Stimulated activated effector memory CD8-positive, alpha-beta T cell treated with anti-CD3 and anti-CD28 coated beads, Interleukin-12 subunit alpha, Interleukin-12 subunit beta, amount 100 ng/mL, for 72 hours (primary cell): ENCODE measurements at regions not wholly inside any gene's neighbourhood (a gene's known extent, or its start where the extent isn't known, plus 50 kb on each side); places are given as distances from the start of the nearest gene placed in this dataset.
A peak's percentile ranks its signal among the peaks of the same experiment; 100 is the strongest.

Experiments
- ATAC-seq: fragments of 150-1000 bp; cut with Tn5 transposase; 2 replicates; pipeline ENCODE4 v1.10.0; 2021
- DNase-seq, 2 donors: peaks; one replicate each; pipeline ENCODE4 v3.0.0; 2021 to 2022; ENCODE audit warnings: low spot score in 2 of 2
- H3K27ac Mint-ChIP-seq: one replicate; pipeline ENCODE4 v1.8.0; 2022; ENCODE audit warnings: mild to moderate bottlenecking, mixed read lengths
- H3K36me3 Mint-ChIP-seq: one replicate; pipeline ENCODE4 v1.8.0; 2022; ENCODE audit warnings: mild to moderate bottlenecking, mixed read lengths
- H3K4me1 Mint-ChIP-seq: one replicate; pipeline ENCODE4 v1.8.0; 2022; ENCODE audit warnings: mixed read lengths
- H3K4me3 Mint-ChIP-seq: one replicate; pipeline ENCODE4 v1.8.0; 2022; ENCODE audit warnings: mild to moderate bottlenecking, mixed read lengths
- H3K9me3 Mint-ChIP-seq: one replicate; pipeline ENCODE4 v1.8.0; 2022; ENCODE audit warnings: mixed read lengths

GRCh38 chr1:193681422-193681821, 495.0 kb upstream of the B3GALT2 start:
- Mint-ChIP-seq H3K9me3 (peaks cover 3% of the 10 kb centered on the region), H3K36me3 (no peaks in the 10 kb centered on the region), H3K4me1 (peaks cover 10% of the 10 kb centered on the region), H3K4me3 (no peak overlapping the region), H3K27ac (no peak overlapping the region)
- DNase-seq (no peak), ATAC-seq (no peak)

GRCh38 chr1:193680924-193681316, 494.5 kb upstream of the B3GALT2 start:
- Mint-ChIP-seq H3K4me1 (peaks cover 10% of the 10 kb centered on the region), H3K4me3 (no peak overlapping the region), H3K36me3 (no peaks in the 10 kb centered on the region), H3K9me3 (peaks cover 3% of the 10 kb centered on the region), H3K27ac (no peak overlapping the region)
- DNase-seq (no peak), ATAC-seq (no peak)

- Mint-ChIP-seq H3K27ac (no peak overlapping the region), H3K4me3 (no peak overlapping the region), H3K9me3 (peaks cover 3% of the 10 kb centered on the region), H3K36me3 (no peaks in the 10 kb centered on the region), H3K4me1 (peaks cover 10% of the 10 kb centered on the region)
- DNase-seq (no peak), ATAC-seq (no peak)
Observed at GRCh38 chr1:193680247-193680923, 494.0 kb upstream of the B3GALT2 start.

GRCh38 chr1:193677874-193678273, 491.5 kb upstream of the B3GALT2 start:
- Mint-ChIP-seq H3K27ac (peak overlapping the region; percentile 13), H3K4me3 (no peak overlapping the region), H3K36me3 (peaks cover 4% of the 10 kb centered on the region), H3K9me3 (no peaks in the 10 kb centered on the region), H3K4me1 (peaks cover 11% of the 10 kb centered on the region)
- ATAC-seq (peak; percentile 83), DNase-seq (no peak)

- Mint-ChIP-seq H3K4me3 (no peak overlapping the region), H3K4me1 (peaks cover 11% of the 10 kb centered on the region), H3K36me3 (peaks cover 4% of the 10 kb centered on the region), H3K9me3 (no peaks in the 10 kb centered on the region), H3K27ac (no peak overlapping the region)
- no peak for DNase-seq
- no peak for ATAC-seq
Observed at GRCh38 chr1:193676996-193677549, 490.7 kb upstream of the B3GALT2 start.

GRCh38 chr1:193674292-193674944, 488.0 kb upstream of the B3GALT2 start:
- ATAC-seq = peak; percentile 79
- H3K36me3 Mint-ChIP-seq = peaks cover 4% of the 10 kb centered on the region
- H3K27ac Mint-ChIP-seq = peak overlapping the region; percentile 57
- H3K4me3 Mint-ChIP-seq = peak overlapping the region; percentile 40
- no peaks in the 10 kb centered on the region for H3K9me3 Mint-ChIP-seq
- H3K4me1 Mint-ChIP-seq = peaks cover 11% of the 10 kb centered on the region
- no peak for DNase-seq

- no peaks in the 10 kb centered on the region for H3K36me3 Mint-ChIP-seq
- peaks cover 36% of the 10 kb centered on the region for H3K4me1 Mint-ChIP-seq
- peak overlapping the region; percentile 46 for H3K4me3 Mint-ChIP-seq
- DNase-seq (no peak), ATAC-seq (peak; percentile 64)
- peak overlapping the region; percentile 84 for H3K27ac Mint-ChIP-seq
- peaks cover 5% of the 10 kb centered on the region for H3K9me3 Mint-ChIP-seq
Observed at GRCh38 chr1:193666485-193667083, 480.2 kb upstream of the B3GALT2 start.

GRCh38 chr1:193663965-193664364, 477.6 kb upstream of the B3GALT2 start:
- peaks cover 5% of the 10 kb centered on the region for H3K9me3 Mint-ChIP-seq
- H3K36me3 Mint-ChIP-seq = no peaks in the 10 kb centered on the region
- ATAC-seq (peak; percentile 71), DNase-seq (no peak)
- H3K27ac Mint-ChIP-seq = peak overlapping the region; percentile 13
- H3K4me3 Mint-ChIP-seq = no peak overlapping the region
- peaks cover 36% of the 10 kb centered on the region for H3K4me1 Mint-ChIP-seq

GRCh38 chr1:193662030-193662429, 475.6 kb upstream of the B3GALT2 start:
- ATAC-seq (no peak), DNase-seq (no peak)
- H3K36me3 Mint-ChIP-seq = no peaks in the 10 kb centered on the region
- no peak overlapping the region for H3K4me3 Mint-ChIP-seq
- no peak overlapping the region for H3K27ac Mint-ChIP-seq
- H3K9me3 Mint-ChIP-seq = peaks cover 5% of the 10 kb centered on the region
- peaks cover 30% of the 10 kb centered on the region for H3K4me1 Mint-ChIP-seq

- peaks cover 27% of the 10 kb centered on the region for H3K4me1 Mint-ChIP-seq
- no peaks in the 10 kb centered on the region for H3K36me3 Mint-ChIP-seq
- DNase-seq (no peak), ATAC-seq (no peak)
- no peak overlapping the region for H3K4me3 Mint-ChIP-seq
- peaks cover 5% of the 10 kb centered on the region for H3K9me3 Mint-ChIP-seq
- H3K27ac Mint-ChIP-seq = no peak overlapping the region
Observed at GRCh38 chr1:193661385-193661784, 475.0 kb upstream of the B3GALT2 start.

GRCh38 chr1:193660428-193660827, 474.0 kb upstream of the B3GALT2 start:
- DNase-seq = no peak
- Mint-ChIP-seq H3K4me1 (peaks cover 23% of the 10 kb centered on the region), H3K4me3 (no peak overlapping the region), H3K36me3 (no peaks in the 10 kb centered on the region), H3K27ac (no peak overlapping the region), H3K9me3 (peaks cover 5% of the 10 kb centered on the region)
- no peak for ATAC-seq

- peaks cover 8% of the 10 kb centered on the region for H3K9me3 Mint-ChIP-seq
- ATAC-seq = no peak
- no peak for DNase-seq
- no peak overlapping the region for H3K4me3 Mint-ChIP-seq
- H3K4me1 Mint-ChIP-seq = peaks cover 23% of the 10 kb centered on the region
- H3K36me3 Mint-ChIP-seq = no peaks in the 10 kb centered on the region
- no peak overlapping the region for H3K27ac Mint-ChIP-seq
Observed at GRCh38 chr1:193658691-193659090, 472.3 kb upstream of the B3GALT2 start.

GRCh38 chr1:193658081-193658480, 471.7 kb upstream of the B3GALT2 start:
- H3K9me3 Mint-ChIP-seq = peaks cover 8% of the 10 kb centered on the region
- H3K4me3 Mint-ChIP-seq = no peak overlapping the region
- H3K27ac Mint-ChIP-seq = no peak overlapping the region
- no peak for DNase-seq
- ATAC-seq = no peak
- no peaks in the 10 kb centered on the region for H3K36me3 Mint-ChIP-seq
- peaks cover 18% of the 10 kb centered on the region for H3K4me1 Mint-ChIP-seq

- ATAC-seq (no peak), DNase-seq (no peak)
- Mint-ChIP-seq H3K9me3 (peaks cover 9% of the 10 kb centered on the region), H3K36me3 (no peaks in the 10 kb centered on the region), H3K27ac (no peak overlapping the region), H3K4me1 (peaks cover 16% of the 10 kb centered on the region), H3K4me3 (no peak overlapping the region)
Observed at GRCh38 chr1:193657552-193657951, 471.1 kb upstream of the B3GALT2 start.

- H3K9me3 Mint-ChIP-seq = peaks cover 10% of the 10 kb centered on the region
- DNase-seq (no peak), ATAC-seq (no peak)
- H3K27ac Mint-ChIP-seq = no peak overlapping the region
- H3K4me1 Mint-ChIP-seq = peaks cover 11% of the 10 kb centered on the region
- no peaks in the 10 kb centered on the region for H3K36me3 Mint-ChIP-seq
- H3K4me3 Mint-ChIP-seq = no peak overlapping the region
Observed at GRCh38 chr1:193656841-193657240, 470.4 kb upstream of the B3GALT2 start.
